GM21367 (cell line): ENCODE measurements at regions not wholly inside any gene's neighbourhood (a gene's known extent, or its start where the extent isn't known, plus 50 kb on each side); places are given as distances from the start of the nearest gene placed in this dataset.
"Not testable (repeated sequence)": the region's sequence is repeated elsewhere in the genome, so short reads cannot be mapped to it uniquely, and the experiment has no call there.

Experiments used
- ATAC-seq: cut with Tn5 transposase; IDR thresholded peaks from one replicate; pipeline ENCODE4 v1.9.1; 2021; ENCODE audit not compliant: unreplicated experiment

DNA sequence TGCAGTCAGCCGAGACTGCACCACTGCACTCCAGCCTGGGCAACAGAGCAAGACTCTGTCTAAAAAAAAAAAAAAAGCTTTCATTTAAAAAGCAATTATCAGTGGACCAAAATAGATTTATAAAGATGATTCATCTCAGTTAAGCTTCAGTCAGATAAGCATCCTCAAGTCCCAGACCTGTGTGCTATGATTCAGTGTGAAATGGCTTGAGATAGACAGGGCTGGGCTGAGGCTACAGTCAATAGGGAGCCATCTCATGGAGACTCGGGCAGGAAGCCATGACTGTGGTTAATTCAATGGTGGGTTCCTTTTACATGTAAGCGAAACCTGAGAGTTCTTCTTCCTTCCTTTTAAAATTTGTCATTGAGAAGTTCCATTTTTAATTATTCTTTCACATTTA lies 276.0 kb downstream of the TFAP2A start:
- no peak for ATAC-seq

- ATAC-seq, result no peak
Measured at GRCh38 chr6:10136636-10137035, 278.2 kb downstream of the TFAP2A start.

DNA sequence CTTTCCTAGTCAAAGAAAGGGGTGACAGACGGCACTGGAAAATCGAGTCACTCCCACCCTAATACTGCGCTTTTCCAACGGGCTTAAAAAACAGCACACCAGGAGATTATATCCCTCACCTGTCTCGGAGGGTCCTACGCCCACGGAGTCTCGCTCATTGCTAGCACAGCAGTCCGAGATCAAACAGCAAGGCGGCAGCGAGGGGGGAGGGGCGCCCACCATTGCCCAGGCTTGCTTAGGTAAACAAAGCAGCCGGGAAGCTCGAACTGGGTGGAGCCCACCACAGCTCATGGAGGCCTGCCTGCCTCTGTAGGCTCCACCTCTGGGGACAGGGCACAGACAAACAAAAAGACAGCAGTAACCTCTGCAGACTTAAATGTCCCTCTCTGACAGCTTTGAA lies 280.7 kb downstream of the TFAP2A start:
- ATAC-seq, result not testable (repeated sequence)

GRCh38 chr6:10128721-10129120 lies 286.2 kb downstream of the TFAP2A start:
- ATAC-seq, result no peak

DNA sequence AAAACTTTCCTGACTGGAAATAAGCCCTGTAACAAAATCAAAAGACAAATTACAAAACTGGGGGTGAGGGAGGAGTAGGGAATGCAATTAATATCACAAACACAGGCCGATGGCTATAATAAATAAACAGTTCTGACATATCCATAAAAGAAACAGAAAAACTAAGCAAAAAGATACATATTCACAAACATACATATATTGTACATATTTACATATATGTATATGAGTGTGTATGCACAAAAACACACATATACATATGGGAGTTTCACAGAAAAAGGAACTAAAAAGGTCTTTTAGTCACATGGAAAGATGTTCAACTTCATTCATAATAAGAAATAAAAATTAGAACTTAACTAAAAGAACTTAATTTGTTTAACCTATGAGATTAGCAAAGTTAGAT lies 292.7 kb downstream of the TFAP2A start:
- ATAC-seq, result no peak

- no peak for ATAC-seq
Measured at GRCh38 chr6:10112871-10113549, 301.9 kb downstream of the TFAP2A start.

GRCh38 chr6:10111975-10112374 lies 302.9 kb downstream of the TFAP2A start:
- no peak for ATAC-seq

DNA sequence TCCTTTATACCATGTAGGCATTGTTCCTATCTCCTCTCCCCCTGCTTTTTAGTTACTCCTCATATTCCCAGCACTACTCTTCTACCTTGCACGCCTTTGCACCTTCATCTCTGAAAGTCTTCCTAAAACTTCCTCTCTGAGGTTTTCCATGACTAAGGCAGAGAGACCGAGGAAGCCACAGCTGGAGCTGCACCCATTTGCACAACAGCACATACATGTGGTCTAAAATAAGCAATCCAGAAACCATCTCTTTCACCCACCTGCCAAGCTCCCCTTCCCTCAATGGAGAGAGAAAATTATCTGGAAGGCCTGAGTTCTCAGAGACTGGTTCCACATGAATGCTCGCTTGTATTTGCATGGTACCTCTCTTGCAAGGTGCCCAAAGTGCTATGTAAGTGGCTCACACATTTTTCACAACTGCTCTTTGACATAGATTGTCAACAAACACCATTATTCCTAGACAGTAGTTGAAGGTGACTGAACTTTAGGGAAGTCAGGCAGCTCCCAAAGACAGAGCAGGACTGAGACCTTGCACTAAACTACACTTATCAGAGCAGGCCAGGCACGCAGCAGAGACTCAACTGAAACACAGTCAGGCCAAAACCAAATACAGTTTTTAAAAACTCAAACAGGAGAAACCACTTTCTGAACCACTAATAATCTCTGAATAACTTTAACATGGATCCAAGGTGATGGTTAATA lies 313.2 kb downstream of the TFAP2A start:
- ATAC-seq, result no peak

GRCh38 chr6:10099529-10100140 lies 315.2 kb downstream of the TFAP2A start:
- ATAC-seq, result no peak

- ATAC-seq, result no peak
Measured at GRCh38 chr6:10098756-10099528, 315.9 kb downstream of the TFAP2A start.

DNA sequence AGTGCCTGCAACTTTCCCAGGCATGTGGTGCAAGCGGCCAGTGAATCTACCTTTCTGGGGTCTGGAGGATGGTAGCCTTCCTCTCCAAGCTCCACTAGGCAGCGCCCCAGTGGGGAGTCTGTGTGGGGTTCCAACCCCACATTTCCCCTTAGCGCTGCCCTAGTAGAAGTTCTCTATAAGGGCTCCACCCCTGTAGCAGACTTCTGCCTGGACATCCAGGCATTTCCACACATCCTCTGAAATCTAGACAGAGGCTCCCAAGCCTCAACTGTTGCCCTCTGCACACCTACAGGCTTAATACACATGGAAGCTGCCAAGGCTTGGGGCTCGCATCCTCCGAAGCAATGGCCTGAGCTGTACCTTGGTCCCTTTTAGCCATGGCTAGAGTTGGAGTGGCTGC lies 321.6 kb downstream of the TFAP2A start:
- ATAC-seq, result no peak

DNA sequence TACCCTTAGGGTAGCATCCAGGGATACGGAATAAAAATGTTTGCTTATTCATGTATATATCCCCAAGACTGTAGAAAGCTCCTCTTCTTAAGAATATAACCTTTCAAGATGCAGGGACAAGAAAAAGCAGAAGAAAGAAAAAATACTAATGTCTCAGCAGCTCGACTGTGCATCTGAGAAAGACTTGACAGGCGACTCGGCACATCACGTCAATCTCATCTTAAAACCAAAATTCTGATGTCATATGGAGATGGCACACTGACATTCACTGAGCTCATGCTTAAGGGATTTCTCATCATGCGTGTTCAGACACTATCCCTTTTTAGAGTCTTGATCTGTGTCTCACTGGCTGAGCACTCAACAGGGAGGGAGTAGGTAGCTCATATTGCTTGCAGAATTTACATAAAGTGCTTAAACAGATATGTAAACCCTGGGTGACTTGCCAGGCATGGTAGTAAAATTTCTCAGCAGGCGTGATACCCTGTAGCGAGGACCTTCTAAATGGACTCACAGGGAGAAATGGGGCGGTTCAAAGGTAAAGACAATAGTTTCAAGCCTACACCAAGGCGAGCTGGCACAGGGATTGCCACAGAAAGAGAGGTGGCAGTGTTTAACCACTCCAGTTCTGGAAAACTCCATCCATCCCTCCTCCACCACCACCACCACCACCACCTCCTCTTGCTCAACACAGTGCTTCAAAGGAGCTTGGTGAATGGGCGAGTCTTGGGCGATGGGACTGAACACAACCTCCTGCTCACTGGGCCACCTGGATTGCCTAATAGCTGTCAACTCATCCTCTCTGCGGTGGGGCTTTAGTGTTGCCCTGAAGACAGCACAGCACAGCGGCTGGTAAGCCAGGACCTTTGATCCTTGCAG lies 330.5 kb downstream of the TFAP2A start:
- no peak for ATAC-seq

- no peak for ATAC-seq
Measured at GRCh38 chr6:10082385-10082784, 332.5 kb downstream of the TFAP2A start.

- no peak for ATAC-seq
Measured at GRCh38 chr6:10081957-10082356, 332.9 kb downstream of the TFAP2A start.

DNA sequence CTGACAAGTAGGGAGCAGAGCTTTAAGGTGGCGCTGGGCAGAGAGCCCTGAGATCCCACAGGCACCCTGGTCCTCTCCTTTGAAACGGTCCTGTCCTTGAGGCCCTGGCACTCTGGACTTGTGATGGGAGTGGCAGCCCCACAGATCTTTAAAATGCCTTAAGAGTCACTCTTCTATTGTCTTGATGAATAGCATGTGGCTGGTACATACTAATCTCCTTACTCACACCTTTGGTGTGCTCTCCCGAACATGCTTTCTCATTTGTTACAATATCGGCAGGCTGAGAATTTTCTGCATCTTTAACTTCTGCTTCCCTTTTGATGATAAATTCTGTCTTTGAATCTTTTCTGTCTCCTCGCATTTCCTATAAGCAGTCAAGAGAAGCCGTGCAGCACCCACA lies 333.8 kb downstream of the TFAP2A start:
- ATAC-seq, result no peak

DNA sequence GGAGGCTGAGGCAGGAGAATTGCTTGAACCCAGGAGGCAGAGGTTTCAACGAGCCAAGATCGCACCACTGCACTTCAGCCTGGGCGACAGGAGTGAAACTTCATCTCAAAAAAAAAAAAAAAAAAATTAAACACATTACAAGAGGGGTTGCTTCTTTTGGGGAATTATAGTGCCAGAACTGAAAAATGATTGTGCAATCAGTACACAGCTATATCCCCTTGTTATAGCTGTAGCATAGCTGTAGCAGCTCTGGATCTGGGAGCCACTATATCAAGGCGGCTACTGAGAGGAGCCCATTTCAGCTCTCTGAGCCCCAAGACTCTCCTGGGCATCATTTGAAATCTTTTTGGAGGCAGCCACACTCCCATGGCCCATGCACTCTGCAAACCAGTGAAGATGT lies 334.3 kb downstream of the TFAP2A start:
- ATAC-seq, result no peak

- no peak for ATAC-seq
Measured at GRCh38 chr6:10078581-10078980, 336.3 kb downstream of the TFAP2A start.

GRCh38 chr6:10074726-10075125 lies 340.1 kb downstream of the TFAP2A start:
- ATAC-seq, result not testable (repeated sequence)

- no peak for ATAC-seq
Measured at GRCh38 chr6:10073341-10073740, 341.5 kb downstream of the TFAP2A start.

DNA sequence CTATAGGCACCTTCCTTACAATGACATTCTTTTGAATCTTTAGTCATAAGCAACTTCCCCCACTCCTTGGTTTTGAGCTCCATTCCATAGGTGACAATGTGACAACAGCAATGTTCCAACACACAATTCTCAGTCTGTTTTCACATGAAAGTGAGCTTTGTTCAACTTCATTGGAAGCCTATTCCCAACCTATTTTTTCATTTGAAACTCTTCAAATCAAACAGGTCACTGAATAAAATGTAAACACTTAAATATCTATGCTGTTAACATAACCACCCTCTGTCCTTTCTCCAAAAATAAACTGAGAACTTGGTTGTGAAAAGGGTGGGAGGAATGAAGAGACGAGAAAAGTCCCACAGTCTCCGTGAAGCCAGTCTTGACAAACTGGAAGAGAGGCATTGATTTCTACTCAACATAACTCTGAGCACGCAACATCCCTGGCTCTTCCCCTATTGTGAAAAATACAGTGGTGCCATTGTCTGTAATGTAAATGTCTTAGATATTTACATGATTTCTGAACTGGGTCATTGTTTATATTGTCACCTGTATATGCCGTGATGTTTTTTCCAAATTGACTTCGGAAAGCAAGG lies 343.1 kb downstream of the TFAP2A start:
- ATAC-seq, result no peak
